Keratinocyte (primary cell): ENCODE measurements at regions not wholly inside any gene's neighbourhood (a gene's known extent, or its start where the extent isn't known, plus 50 kb on each side); places are given as distances from the start of the nearest gene placed in this dataset.

ENCODE experiments used
- DNase-seq: peaks from one replicate; pipeline ENCODE4 v3.0.0-alpha.2; 2011; ENCODE audit warnings: low read depth, missing footprints, low spot score
- FAIRE-seq: peaks from 2 replicates; lab custom pipeline; 2011; peaks lifted over from hg19 to GRCh38; lab: Jason Lieb, UNC
- H2AFZ ChIP-seq: 2 replicates; pipeline ENCODE4 v1.6.0; 2012; ENCODE audit warnings: low read length, control low read depth, inconsistent platforms; ENCODE audit not compliant: control insufficient read depth
- H3K27ac ChIP-seq: 2 replicates; pipeline ENCODE4 v1.5.1; 2011; ENCODE audit warnings: low read length; ENCODE audit not compliant: control insufficient read depth, insufficient read depth
- H3K27me3 ChIP-seq: 3 replicates; pipeline ENCODE4 v1.6.0; 2011; ENCODE audit warnings: low read length; ENCODE audit not compliant: control insufficient read depth, insufficient read depth; ENCODE audit errors: extremely low read depth
- H3K36me3 ChIP-seq, 2 experiments: 2 replicates in 1 of 2; 3 replicates in 1 of 2; pipeline ENCODE4 v1.5.1; 2011; ENCODE audit warnings: low read length in 2 of 2, mild to moderate bottlenecking in 1 of 2; ENCODE audit not compliant: control insufficient read depth in 2 of 2, insufficient read depth in 2 of 2; ENCODE audit errors: extremely low read depth in 1 of 2
- H3K4me1 ChIP-seq: 3 replicates; pipeline ENCODE4 v1.5.1; 2011; ENCODE audit warnings: low read length; ENCODE audit not compliant: control insufficient read depth, insufficient read depth; ENCODE audit errors: extremely low read depth
- H3K4me2 ChIP-seq: 3 replicates; pipeline ENCODE4 v1.6.0; 2011; ENCODE audit warnings: low read depth, low read length; ENCODE audit not compliant: control insufficient read depth, insufficient read depth; ENCODE audit errors: extremely low read depth
- H3K4me3 ChIP-seq, 3 experiments: fragments of 200-600 bp in 1 of 3; sonication (generic) in 1 of 3; 2 replicates in 2 of 3; 3 replicates in 1 of 3; pipeline ENCODE4 v1.5.1; 2011 to 2016; ENCODE audit warnings: low read length in 3 of 3, mild to moderate bottlenecking in 3 of 3, control low read depth in 2 of 3, inconsistent platforms in 1 of 3, low read depth in 1 of 3, mixed read lengths in 1 of 3, mixed run types in 1 of 3, moderate library complexity in 1 of 3; ENCODE audit not compliant: control insufficient read depth in 2 of 3, insufficient read depth in 2 of 3; ENCODE audit errors: extremely low read depth in 1 of 3
- H3K79me2 ChIP-seq: 2 replicates; pipeline ENCODE4 v1.6.0; 2012; ENCODE audit warnings: low read length; ENCODE audit not compliant: control insufficient read depth, insufficient read depth
- H3K9ac ChIP-seq: 3 replicates; pipeline ENCODE4 v1.6.0; 2011; ENCODE audit warnings: low read length; ENCODE audit not compliant: control insufficient read depth, insufficient read depth; ENCODE audit errors: extremely low read depth
- H3K9me1 ChIP-seq: 3 replicates; pipeline ENCODE4 v1.6.0; 2011; ENCODE audit warnings: low read length; ENCODE audit not compliant: control insufficient read depth, insufficient read depth; ENCODE audit errors: extremely low read depth
- H3K9me3 ChIP-seq: 2 replicates; pipeline ENCODE4 v1.5.1; 2012; ENCODE audit warnings: low read depth, low read length; ENCODE audit not compliant: control insufficient read depth
- H4K20me1 ChIP-seq: 3 replicates; pipeline ENCODE4 v1.6.0; 2011; ENCODE audit warnings: low read length; ENCODE audit not compliant: control insufficient read depth, insufficient read depth; ENCODE audit errors: extremely low read depth
- CTCF ChIP-seq, 3 experiments: IDR thresholded peaks in 1 of 3; conservative IDR thresholded peaks in 1 of 3; optimal IDR thresholded peaks in 1 of 3; 2 replicates in 2 of 3; 3 replicates in 1 of 3; pipeline versions ENCODE3 to v1.5.1; 2011; ENCODE audit warnings: low read length in 3 of 3, mild to moderate bottlenecking in 3 of 3, moderate library complexity in 2 of 3, control low read depth in 1 of 3, inconsistent platforms in 1 of 3; ENCODE audit not compliant: insufficient read depth in 2 of 3; ENCODE audit errors: extremely low read depth in 1 of 3
- EZH2 ChIP-seq: IDR thresholded peaks from one replicate; pipeline ENCODE4 v1.6.1; 2012; ENCODE audit warnings: inconsistent platforms, mild to moderate bottlenecking, low read length, moderate library complexity
- dilution Hi-C: fragments of 300-500 bp; cut with MboI; formaldehyde crosslinking; loops from one replicate; pipeline ENCODE4 v1.7.0; 2020; ENCODE audit warnings: low sequenced_read_pairs; ENCODE audit not compliant: extremely low pct_ligation_motif_present

DNA sequence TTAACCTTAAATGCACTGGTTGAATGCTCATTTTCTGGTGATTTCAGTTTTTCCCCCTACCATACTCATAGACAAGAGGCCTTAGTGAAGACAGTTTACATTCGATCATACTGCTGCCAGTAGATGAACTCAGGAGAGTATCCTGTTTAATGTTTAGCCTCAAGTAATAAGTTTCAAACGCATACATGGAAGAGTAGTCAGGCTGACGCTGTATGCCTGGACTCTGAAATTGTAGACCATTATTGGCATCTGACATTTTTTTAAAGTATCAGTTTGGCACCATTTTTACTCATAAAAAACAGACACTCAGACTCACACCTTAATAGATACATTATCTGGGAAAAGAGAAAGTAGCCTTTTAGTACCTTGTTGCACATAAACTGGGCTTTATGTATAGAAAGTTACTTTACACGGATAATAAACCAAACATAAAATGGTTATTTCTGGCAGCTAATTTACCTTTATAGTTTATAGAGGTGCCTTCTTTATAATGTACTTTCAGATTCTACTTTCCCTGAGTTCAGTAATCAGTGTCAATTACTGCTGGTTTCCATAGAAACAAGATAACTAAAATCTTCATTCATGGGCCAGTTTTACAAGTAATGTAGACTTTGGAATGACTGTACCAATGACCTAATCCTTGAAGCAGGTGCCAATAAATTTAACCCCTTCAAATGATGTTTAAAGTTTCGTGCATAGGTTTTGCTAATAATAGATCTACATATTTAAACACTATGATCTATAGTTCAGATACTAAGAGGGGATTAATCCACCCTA is 183.8 kb upstream of the ITGA1 start:
- dilution Hi-C loops: no loop called here
- H3K27me3 ChIP-seq: no peaks in the 10 kb centered on the region
- no peaks in the 10 kb centered on the region for H4K20me1 ChIP-seq
- H3K9ac ChIP-seq: no peak overlapping the region
- H3K4me3 ChIP-seq: no peak overlapping the region
- no peaks in the 10 kb centered on the region for H3K9me1 ChIP-seq
- H3K9me3 ChIP-seq: no peaks in the 10 kb centered on the region
- H2AFZ ChIP-seq: no peak overlapping the region
- FAIRE-seq: no peak
- no peak overlapping the region for H3K27ac ChIP-seq
- no peaks in the 10 kb centered on the region for H3K79me2 ChIP-seq
- no peak for TF ChIP-seq EZH2
- no peak for TF ChIP-seq CTCF (optimal IDR thresholded peaks at IDR 0.05 in 1 of 3, IDR thresholded peaks at IDR 0.05 in 1 of 3, conservative IDR thresholded peaks at IDR 0.05 in 1 of 3; ENCODE audit: extremely low read depth in 1 of 3, insufficient read depth in 2 of 3, low read length in 3 of 3)
- H3K36me3 ChIP-seq: no peaks in the 10 kb centered on the region
- DNase-seq: no peak
- no peak overlapping the region for H3K4me2 ChIP-seq
- no peaks in the 10 kb centered on the region for H3K4me1 ChIP-seq

DNA sequence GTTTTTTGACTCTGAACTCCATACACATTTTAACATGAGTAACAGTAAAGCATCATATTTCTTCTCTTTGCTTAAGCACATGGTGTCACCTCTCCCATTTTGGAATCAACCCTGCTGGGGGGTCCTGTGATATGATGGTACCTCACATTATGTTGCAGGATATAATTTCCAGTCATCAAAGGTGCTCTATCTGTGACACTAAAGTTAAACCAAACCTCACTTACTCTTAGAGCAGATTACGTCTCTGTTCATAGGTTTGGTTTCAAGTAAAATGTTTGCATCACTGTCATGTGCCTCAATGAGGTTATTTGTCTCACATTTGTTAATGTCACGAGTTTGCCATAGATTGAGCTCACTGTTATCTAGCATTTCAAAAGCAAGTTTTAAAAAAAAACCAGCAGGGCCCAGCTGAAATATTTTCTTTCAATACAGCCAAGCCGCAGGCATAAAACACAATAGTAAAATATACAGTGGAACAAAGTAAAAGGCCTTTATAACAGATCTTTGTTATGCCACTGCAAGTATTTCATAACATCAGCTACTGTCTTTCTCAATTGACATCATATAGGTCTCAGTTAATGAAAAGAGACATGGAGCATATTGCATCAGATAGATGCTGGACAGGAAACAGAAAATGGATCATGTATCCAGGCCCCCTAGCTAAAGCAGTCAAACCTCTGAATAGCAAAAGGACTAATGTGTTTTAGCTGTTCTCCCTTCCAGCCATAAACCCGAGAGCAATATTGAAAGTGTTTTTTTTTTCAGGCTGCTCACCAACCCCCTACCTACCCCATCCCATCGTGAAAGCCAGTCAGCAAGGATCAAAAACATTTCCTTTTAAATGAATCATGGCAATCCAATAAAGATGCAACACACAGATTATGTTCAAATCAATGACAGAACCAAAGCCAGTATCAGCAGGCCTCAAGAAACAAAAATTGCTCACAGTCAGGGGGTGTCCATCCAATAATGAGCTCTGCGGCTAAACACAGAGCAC is 182.1 kb upstream of the ITGA1 start:
- Histone ChIP-seq H3K36me3 (no peaks in the 10 kb centered on the region), H3K4me3 (no peak overlapping the region), H3K4me2 (no peak overlapping the region), H3K9me1 (no peaks in the 10 kb centered on the region), H3K9ac (no peak overlapping the region), H2AFZ (no peak overlapping the region), H3K27ac (no peak overlapping the region), H3K9me3 (no peaks in the 10 kb centered on the region), H3K4me1 (no peaks in the 10 kb centered on the region), H3K79me2 (no peaks in the 10 kb centered on the region), H4K20me1 (no peaks in the 10 kb centered on the region), H3K27me3 (no peaks in the 10 kb centered on the region)
- FAIRE-seq (no peak), DNase-seq (no peak)
- no peak for TF ChIP-seq EZH2
- no peak for TF ChIP-seq CTCF (optimal IDR thresholded peaks at IDR 0.05 in 1 of 3, IDR thresholded peaks at IDR 0.05 in 1 of 3, conservative IDR thresholded peaks at IDR 0.05 in 1 of 3; ENCODE audit: extremely low read depth in 1 of 3, insufficient read depth in 2 of 3, low read length in 3 of 3)
- dilution Hi-C loops: no loop called here
